Lower leg skin (tissue), 4 donors: ENCODE measurements at regions not wholly inside any gene's neighbourhood (a gene's known extent, or its start where the extent isn't known, plus 50 kb on each side); places are given as distances from the start of the nearest gene placed in this dataset.

Experiments used
- DNase-seq, 2 donors: peaks; one replicate each; pipeline ENCODE4 v3.0.0-alpha.2; 2019; ENCODE audit warnings: low spot score in 2 of 2
- H3K4me3 ChIP-seq: fragments of 200-600 bp; sonication (generic); 2 replicates; pipeline ENCODE4 v1.5.1; 2017; ENCODE audit warnings: mild to moderate bottlenecking, low read depth; ENCODE audit not compliant: poor library complexity, severe bottlenecking
- POLR2A ChIP-seq, 2 donors: fragments of 450-650 bp; IDR thresholded peaks; one replicate each; pipeline ENCODE4 v1.6.1; 2016 to 2017; ENCODE audit warnings: antibody characterized with exemption in 2 of 2, mild to moderate bottlenecking in 1 of 2, moderate library complexity in 1 of 2
- WGBS, 2 donors: methylation state at CpG; one replicate each; pipeline ENCODE4 v1.1.5; 2018; 5-methylcytosine and 5-hydroxymethylcytosine counted together
- intact Hi-C: fragments of 100-400 bp; cut with DNase I; formaldehyde crosslinking; loops from one replicate; pipeline ENCODE4 v1.15.0; 2023; ENCODE audit warnings: low total_unique reads
- TF ChIP-seq, protein P1 (sequence below), 3 donors: fragments of 450-650 bp; IDR thresholded peaks; one replicate each; pipeline ENCODE4 v1.5.1; 2016; ENCODE audit warnings: antibody characterized with exemption in 3 of 3, mild to moderate bottlenecking in 3 of 3, moderate library complexity in 2 of 3

DNA sequence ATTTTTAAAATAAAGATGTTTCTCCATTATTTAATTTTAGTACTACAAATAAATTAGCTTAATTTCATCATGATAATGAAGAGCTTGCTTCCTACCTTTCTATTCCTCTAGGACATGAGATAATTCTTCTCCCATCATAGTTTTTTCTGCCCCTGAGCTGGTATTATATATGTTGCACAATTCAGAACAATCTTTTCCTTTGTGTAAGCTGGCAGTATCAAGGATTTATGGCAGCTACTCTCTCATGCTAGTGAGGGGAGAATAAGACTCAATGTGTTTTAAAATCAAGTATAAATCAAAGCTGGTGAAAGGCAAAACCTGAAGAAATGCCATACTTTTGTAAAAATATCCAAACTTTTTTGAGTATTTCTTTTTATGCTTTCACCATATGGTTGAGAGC lies 1405.3 kb downstream of the SI start:
- no peak for DNase-seq
- no peak for TF ChIP-seq POLR2A (IDR thresholded peaks at IDR 0.05)
- TF ChIP-seq, protein P1, sequence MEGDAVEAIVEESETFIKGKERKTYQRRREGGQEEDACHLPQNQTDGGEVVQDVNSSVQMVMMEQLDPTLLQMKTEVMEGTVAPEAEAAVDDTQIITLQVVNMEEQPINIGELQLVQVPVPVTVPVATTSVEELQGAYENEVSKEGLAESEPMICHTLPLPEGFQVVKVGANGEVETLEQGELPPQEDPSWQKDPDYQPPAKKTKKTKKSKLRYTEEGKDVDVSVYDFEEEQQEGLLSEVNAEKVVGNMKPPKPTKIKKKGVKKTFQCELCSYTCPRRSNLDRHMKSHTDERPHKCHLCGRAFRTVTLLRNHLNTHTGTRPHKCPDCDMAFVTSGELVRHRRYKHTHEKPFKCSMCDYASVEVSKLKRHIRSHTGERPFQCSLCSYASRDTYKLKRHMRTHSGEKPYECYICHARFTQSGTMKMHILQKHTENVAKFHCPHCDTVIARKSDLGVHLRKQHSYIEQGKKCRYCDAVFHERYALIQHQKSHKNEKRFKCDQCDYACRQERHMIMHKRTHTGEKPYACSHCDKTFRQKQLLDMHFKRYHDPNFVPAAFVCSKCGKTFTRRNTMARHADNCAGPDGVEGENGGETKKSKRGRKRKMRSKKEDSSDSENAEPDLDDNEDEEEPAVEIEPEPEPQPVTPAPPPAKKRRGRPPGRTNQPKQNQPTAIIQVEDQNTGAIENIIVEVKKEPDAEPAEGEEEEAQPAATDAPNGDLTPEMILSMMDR (IDR thresholded peaks at IDR 0.05): no peak
- H3K4me3 ChIP-seq: no peak overlapping the region
- intact Hi-C loops: no loop called here

DNA sequence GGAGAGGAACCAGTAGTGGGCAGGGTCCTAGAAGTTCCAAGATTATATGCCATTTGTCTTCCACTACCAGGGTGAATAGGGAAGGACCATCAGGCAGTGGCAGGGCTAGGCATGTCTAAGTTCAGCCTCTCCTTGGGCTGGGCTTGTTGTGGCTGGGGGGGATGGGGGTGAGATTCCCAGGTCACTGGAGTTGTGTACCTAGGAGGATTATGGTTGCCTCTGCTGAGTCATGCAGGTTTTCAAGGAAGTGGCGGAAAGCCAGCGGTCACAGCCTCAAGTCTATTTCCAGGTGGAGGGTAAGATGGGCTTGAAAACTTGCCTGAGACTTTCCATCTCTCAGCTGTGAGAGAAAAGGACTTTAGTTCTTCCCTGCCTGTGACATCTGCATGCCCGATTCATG lies 1407.1 kb downstream of the SI start:
- intact Hi-C loops: no loop called here
- WGBS, 2 donors: 95 to 97% methylated on average over 3 of the region's 3 CpGs

DNA sequence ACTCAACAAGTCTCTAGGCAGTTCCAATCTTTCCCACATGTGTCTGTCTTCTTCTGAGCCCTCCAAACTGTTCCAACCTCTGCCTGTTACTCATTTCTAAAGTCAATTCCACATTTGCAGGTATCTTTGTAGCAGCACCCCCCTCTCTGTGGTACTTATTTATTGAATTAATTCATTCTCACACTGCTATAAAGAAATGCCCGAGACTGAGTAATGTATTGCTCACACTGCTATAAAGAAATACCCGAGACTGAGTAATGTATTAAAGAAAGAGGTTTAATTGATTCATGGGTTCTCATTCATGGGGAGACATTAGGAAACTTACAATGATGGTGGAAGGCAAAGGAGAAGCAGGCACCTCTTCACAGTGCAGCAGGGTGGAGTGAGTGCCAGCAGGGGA lies 1413.8 kb downstream of the SI start:
- 91 to 92% methylated on average over 2 of the region's 2 CpGs for WGBS, 2 donors
- DNase-seq: no peak
- H3K4me3 ChIP-seq: no peak overlapping the region
- no peak for TF ChIP-seq POLR2A (IDR thresholded peaks at IDR 0.05)
- TF ChIP-seq, protein P1 (IDR thresholded peaks at IDR 0.05): no peak
- intact Hi-C loops: no loop called here

More for the DNA sequence above, 1407.1 kb downstream of the SI start:
- TF ChIP-seq POLR2A (IDR thresholded peaks at IDR 0.05): no peak
- TF ChIP-seq, protein P1 (IDR thresholded peaks at IDR 0.05): no peak
- no peak for DNase-seq
- no peak overlapping the region for H3K4me3 ChIP-seq

DNA sequence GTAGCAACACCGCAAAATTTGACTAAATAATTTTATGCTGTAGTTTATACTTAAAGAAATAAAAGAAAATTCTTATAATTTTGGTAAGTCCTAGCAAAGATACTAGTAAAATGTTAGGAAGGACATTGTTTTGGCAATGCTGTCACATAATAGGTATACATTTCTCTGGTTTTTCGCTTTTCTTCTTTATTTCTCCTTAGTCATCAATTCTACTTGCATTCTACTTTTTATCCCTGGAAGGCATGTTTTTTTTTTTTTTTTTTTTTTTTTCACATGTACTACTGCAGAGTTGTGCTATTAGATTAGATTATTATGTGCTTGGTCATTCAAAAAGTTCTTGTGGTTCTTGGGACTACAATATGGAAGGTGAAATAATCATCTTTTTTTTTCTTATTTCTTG lies 1421.2 kb downstream of the SI start:
- intact Hi-C loops: no loop called here
- no peak overlapping the region for H3K4me3 ChIP-seq
- WGBS, 2 donors: 92 to 96% methylated on average over 2 of the region's 2 CpGs
- TF ChIP-seq, protein P1 (IDR thresholded peaks at IDR 0.05): no peak
- TF ChIP-seq POLR2A (IDR thresholded peaks at IDR 0.05): no peak
- DNase-seq: no peak

DNA sequence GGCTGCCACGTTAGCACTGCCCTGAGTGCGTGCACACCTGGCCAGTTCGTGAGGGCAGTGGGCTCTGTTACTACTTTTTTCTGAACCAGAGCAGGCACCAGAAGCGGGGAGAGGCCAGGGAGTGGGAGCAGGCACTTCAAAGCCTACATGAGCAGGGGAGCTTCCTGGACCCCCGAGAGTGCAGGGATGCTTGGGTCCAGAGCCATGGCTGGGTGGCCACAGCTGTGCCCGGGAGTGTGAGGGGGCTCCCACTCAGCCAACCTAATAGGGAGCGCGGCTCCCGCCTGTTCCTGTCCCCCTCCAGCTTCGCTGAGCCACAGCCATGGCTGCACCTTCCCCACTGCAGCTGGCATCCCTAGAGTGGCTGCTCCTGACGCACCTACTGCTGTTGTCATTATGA lies 1423.3 kb downstream of the SI start:
- intact Hi-C loops: no loop called here
- 85 to 94% methylated on average over 9 to 10 of the region's 11 CpGs for WGBS, 2 donors
- TF ChIP-seq, protein P1 (IDR thresholded peaks at IDR 0.05): no peak
- TF ChIP-seq POLR2A (IDR thresholded peaks at IDR 0.05): no peak
- H3K4me3 ChIP-seq: no peak overlapping the region
- DNase-seq: no peak

DNA sequence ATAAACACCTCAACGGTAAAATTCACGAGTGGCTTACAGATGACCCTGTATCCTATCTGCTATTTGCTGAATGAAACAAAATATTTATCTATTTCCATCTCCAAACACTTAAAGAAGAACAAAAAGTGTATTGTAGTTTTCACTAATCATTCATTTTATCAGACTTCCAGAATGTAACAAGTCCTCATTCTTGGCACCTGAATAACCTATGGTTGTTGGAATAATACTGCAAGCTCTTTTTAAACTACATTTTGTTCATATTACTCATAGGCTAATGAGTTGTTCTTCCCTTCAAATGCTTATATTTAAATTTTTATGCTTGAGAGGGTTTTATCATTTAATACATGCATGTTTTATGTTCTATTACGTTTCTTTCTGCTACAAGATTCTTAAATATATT lies 1434.1 kb downstream of the SI start:
- TF ChIP-seq, protein P1 (IDR thresholded peaks at IDR 0.05): no peak
- no peak for TF ChIP-seq POLR2A (IDR thresholded peaks at IDR 0.05)

More for the DNA sequence above, 1434.1 kb downstream of the SI start:
- intact Hi-C loops: no loop called here
- no peak for DNase-seq
- no peak overlapping the region for H3K4me3 ChIP-seq
- WGBS, 2 donors: 58 to 59% methylated on average over 3 of the region's 3 CpGs
